HG03045 (cell line): ENCODE measurements at regions not wholly inside any gene's neighbourhood (a gene's known extent, or its start where the extent isn't known, plus 50 kb on each side); places are given as distances from the start of the nearest gene placed in this dataset.

ENCODE experiments used
- ATAC-seq: cut with Tn5 transposase; IDR thresholded peaks from one replicate; pipeline ENCODE4 v1.9.1; 2021; ENCODE audit warnings: mild to moderate bottlenecking, moderate library complexity; ENCODE audit not compliant: unreplicated experiment

- ATAC-seq, result no peak
Observed at GRCh38 chr2:35063836-35064235, 1291.7 kb upstream of the CRIM1 start.

DNA sequence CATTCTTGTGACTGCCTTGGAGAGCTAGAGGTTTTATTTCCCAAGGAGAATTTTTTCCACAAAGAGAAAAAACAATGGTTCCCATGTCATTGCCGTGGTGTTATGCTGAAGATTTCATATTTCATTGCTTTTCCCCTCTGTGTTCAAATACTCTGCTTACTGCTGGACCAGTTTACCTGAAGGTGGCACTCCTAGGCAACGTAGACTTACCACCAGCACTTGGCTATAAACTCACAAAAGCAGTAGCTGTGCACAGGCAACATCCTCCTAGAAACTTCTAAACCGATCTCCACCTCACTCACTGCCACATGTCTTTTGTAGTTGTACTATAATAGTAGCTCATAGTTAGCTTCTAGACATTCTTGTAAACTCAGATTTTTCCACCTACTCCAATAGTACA, 1319.7 kb upstream of the CRIM1 start:
- no peak for ATAC-seq

- ATAC-seq, result no peak
Observed at GRCh38 chr2:35033748-35034147, 1321.8 kb upstream of the CRIM1 start.

DNA sequence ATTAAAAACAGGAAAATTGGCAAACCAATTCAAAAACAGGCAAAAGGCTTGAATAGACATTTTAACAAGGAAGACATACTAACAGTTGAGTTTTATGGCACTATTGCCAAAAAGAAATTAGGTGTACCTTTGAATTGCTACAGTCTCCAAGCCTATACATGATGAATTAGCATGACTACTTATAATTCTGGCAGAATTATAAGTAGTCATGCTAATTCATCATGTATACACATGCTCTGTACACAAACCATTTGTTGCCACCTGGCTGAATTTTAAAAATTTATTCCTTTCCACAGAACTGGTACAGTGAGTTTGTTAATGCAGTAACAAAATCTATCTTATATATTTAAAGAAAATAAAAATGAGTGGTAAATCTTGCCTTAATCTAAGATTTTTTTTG, 1332.0 kb upstream of the CRIM1 start:
- no peak for ATAC-seq

DNA sequence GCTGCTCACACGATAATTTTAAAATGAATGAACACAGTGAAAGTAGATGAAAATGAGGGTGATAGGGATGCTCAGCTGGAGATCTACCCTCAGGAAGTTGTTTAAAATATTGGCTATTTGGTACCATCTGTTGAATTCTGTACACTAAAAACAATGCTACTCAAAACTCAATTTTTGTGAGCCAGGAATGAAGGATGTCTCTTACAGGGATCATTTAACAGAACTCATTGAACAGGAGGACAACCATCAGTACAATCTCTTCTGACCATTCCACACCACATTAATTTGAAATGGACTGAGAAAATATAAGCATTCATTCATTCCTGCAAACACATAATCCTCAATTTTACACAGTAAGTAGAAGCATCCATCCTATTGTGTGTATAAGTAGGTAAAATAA, 1355.1 kb upstream of the CRIM1 start:
- ATAC-seq, result no peak

- no peak for ATAC-seq
Observed at GRCh38 chr2:34998741-34999140, 1356.8 kb upstream of the CRIM1 start.

DNA sequence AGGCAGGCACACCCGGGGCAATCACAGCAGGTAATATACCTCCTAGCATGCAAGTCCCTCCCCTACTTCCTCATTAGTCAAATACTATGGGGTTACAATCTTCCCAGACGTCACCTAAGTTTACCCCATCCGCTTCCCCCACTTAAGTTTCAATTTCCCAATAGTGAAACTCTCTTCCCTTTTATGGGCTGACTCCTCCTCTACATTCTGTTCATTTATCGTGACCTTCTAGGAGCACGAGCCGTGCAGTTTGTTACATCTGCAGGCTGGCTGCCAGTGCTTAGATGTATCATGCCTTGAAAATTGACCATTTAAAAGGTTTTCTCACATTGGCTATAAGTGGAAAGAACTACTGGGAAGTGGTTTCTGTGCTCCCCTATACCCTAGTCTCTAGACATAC, 1357.8 kb upstream of the CRIM1 start:
- no peak for ATAC-seq

DNA sequence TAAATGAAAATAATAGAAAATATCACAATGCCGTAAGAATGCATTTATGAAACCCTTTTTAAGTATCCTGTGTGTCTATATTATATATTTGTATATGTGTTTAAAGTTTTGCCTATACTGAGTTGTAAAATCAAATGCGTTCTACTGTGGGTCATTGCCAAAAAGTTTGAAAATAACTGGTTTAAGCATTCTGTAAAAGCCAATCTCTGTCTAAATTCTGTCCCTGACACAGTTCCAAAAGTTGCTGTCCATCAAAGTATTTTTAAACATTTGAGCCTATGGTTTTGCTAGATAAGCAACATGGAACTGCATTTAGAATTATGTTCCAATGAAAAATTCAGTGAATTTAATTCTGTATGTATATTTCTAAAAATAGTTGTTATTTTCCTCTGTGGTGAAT, 1360.4 kb upstream of the CRIM1 start:
- ATAC-seq, result no peak

GRCh38 chr2:34991508-34992274, 1363.9 kb upstream of the CRIM1 start:
- no peak for ATAC-seq

DNA sequence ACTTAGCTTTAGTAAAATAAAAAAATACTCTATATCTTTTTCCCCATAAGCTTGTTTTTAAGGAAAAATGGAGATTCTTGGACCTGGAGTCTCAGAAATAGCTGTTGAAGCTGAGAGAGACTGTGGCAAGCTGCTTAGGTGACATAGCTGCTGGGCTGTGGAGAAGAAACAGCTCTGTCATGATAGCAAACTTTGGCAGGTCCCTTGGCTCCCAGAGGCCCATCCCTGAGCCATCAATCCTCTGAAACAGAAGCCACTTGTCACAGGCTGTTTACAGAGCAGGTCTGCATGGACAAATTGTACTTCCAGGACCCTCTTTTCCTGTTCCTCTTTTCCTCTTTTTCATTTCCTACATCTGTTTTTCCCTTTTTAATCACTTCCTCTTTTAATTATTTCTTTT, 1370.1 kb upstream of the CRIM1 start:
- ATAC-seq, result no peak

- no peak for ATAC-seq
Observed at GRCh38 chr2:34980689-34981088, 1374.9 kb upstream of the CRIM1 start.

DNA sequence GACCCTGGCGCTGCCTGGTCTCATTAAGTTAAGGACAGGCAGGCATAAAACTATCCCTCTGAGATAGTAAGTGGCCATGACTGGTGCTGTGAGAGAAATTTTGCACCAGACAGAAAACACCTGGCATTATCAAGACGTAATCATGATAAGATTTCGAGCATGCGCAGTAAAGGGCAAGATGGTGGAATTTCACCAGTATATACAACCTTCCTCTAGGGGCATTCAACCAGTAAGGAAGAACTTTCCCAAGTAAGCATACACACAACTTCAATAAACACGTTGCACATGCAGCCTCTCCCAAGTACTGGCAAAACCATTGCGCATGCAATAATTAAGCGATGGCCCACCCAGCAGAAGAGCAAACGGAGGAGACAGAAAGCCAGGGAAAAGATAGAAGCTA, 1376.4 kb upstream of the CRIM1 start:
- ATAC-seq, result no peak

DNA sequence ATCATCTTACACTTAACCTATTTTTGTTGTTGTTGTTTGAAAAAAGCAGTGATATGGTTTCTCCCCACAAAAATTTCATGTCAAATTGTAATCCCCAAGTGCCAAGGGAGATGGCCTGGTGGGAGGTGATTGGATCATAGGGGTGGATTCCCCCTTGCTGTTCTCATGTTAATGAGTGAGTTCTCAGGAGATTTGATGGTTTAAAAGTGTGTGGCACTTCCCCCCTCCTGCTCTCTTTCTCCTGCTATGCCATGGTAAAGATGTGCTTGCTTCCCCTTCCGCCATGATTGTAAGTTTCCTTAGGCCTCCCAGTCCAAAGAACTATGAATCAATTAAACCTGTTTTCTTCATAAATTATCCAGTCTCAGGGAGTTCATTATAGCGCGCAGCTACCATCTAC, 1362.7 kb upstream of the FAM98A start:
- ATAC-seq, result no peak

- ATAC-seq, result no peak
Observed at GRCh38 chr2:34954758-34955157, 1355.7 kb upstream of the FAM98A start.

- no peak for ATAC-seq
Observed at GRCh38 chr2:34950797-34951196, 1351.7 kb upstream of the FAM98A start.

DNA sequence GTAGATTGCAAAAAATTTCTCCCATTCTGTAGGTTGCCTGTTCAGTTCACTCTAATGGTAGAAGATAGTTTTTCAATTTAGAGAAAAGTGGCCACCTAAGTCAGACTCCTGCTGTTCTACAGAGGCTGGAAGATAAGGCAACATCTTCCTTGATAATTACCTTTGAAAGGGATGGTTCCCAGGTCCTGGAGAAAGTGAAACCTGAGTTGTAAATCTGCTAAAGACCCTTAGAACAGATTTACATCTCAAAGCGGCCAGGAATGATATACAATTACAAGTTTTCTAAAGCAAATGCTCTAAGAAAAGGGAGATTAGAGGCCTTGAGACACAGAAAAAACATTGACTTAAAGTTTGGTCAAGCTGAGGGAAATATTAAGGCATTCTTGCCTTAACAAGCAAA, 1350.2 kb upstream of the FAM98A start:
- no peak for ATAC-seq

DNA sequence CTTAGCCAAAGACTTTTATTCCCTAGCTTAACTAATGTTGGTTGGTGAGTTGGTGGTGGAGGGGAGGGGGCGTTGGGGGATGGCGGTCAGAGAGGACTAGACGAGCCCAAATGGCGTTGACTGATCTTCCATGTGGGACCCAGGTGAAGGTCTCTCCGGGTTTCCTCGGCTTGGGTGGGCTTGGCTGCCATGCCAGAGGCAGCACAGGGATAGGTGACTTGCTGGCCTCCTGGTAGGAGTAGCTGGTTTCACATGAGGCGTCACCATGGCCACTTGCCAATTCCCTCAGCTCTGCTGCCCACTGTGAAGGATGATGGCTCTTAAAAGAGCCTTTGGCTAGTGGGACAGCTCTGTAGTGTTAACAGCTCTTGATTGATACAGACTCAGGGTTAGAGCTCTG, 1337.0 kb upstream of the FAM98A start:
- ATAC-seq, result no peak

GRCh38 chr2:34912084-34912483, 1313.0 kb upstream of the FAM98A start:
- ATAC-seq, result peak; percentile 86

GRCh38 chr2:34909992-34910705, 1311.0 kb upstream of the FAM98A start:
- no peak for ATAC-seq

DNA sequence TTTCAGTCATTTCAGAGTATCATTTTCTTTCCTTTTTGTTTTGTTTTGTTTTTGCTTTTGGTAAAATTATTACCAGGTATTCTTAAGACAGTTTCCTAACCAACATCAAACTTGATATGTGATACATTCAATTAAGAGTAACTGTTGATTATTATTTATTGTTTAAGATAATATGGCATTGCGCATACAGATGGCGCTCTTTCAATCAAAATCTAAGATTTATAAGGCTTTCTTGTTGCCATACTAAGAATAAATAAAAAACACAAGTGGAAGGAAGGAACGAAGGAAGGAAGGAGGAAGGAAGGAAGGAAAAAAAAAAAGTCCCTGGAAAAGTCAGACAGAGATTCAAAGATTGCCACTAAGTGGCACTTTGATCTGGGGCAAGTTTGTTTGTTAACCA, 1308.7 kb upstream of the FAM98A start:
- ATAC-seq, result no peak

DNA sequence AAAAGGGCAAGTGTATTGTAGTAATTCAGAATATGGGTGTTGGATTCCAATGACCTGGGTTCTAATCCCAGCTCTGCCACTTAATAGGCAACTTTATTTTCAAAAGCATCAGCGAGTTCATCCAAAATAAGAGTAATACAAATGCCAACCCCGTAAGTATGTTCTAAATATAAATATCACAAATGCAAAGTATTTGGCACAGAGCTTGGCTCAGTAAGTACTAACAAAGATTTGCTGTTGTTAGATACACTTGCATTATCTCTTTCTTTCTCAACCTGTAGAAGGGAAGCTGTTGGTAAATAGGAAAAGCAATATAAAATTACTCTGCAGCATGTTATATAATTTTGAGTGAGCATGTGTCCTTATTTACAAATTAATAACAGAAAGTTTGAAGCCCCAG, 1302.6 kb upstream of the FAM98A start:
- ATAC-seq, result no peak

GRCh38 chr2:34899079-34899478, 1300.0 kb upstream of the FAM98A start:
- no peak for ATAC-seq

DNA sequence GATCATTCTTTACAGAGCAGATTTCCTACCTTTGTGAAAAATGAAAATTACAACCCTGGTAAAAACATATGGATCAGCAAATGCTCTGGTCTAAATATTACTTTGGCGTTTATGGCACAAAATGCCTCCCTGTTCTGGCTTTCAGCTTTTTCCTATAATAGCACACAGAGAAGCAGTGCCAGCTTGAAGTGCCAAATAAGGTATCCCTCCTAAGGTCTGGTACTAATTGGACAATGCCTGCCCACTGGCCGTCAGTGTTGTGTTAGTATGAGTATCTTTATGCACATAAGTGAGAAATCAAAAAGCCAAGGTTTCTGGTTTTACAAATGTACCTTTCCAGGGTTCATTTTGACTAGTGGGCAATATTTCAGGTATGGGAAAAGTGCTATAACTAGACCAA, 1293.7 kb upstream of the FAM98A start:
- ATAC-seq, result no peak
